SW 1271 (cell line): ENCODE measurements at regions not wholly inside any gene's neighbourhood (a gene's known extent, or its start where the extent isn't known, plus 50 kb on each side); places are given as distances from the start of the nearest gene placed in this dataset.
A peak's percentile ranks its signal among the peaks of the same experiment; 100 is the strongest.

Experiments used
- DNase-seq, 2 experiments: peaks; one replicate each; lab custom pipeline; 2025; lab: John Stamatoyannopoulos, UW

- no peak for DNase-seq
Measured at GRCh38 chr16:73152386-73153125, 104.6 kb upstream of the ZFHX3 start.

- no peak for DNase-seq
Measured at GRCh38 chr16:73151941-73152340, 104.0 kb upstream of the ZFHX3 start.

DNA sequence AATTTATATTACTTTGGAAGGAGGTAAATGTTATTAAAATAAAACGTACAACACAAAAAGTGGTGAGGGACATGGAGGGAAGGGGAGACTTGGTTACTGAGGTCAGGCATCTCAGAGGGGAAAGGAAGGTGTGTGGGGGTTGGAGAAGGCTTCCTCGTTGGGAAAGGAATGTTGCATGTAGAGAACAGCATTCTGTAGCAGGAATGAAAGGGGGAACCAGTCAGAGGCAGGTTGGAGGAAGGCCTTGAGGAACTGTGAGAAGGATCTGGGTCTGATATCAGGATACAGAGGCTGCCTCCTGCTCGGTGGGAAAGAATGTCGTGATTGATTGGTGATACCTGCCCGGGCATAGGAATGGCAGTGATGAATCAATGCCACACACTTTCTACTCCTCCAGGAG, 103.3 kb upstream of the ZFHX3 start:
- no peak for DNase-seq

DNA sequence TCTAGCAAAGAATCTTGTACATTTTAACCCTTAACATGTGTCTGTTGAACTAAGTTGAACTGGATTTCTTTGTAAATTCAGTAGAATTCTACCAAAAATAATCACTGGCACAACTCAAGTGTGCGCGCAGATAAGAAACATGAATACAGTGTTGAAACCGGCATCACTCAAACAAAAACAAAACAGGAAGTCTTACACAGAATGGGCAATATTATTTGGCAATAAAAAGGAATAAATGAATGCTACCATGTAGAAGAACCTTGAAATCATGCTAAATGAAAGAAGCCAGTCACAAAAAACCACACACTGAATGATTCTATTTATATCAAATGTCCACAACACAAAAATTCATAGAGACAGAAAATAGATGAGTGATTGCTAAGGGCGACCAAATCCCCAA, 102.9 kb upstream of the ZFHX3 start:
- DNase-seq, result no peak

- no peak for DNase-seq
Measured at GRCh38 chr16:73149334-73149733, 101.4 kb upstream of the ZFHX3 start.

- DNase-seq, result no peak
Measured at GRCh38 chr16:73147958-73148357, 100.0 kb upstream of the ZFHX3 start.

DNA sequence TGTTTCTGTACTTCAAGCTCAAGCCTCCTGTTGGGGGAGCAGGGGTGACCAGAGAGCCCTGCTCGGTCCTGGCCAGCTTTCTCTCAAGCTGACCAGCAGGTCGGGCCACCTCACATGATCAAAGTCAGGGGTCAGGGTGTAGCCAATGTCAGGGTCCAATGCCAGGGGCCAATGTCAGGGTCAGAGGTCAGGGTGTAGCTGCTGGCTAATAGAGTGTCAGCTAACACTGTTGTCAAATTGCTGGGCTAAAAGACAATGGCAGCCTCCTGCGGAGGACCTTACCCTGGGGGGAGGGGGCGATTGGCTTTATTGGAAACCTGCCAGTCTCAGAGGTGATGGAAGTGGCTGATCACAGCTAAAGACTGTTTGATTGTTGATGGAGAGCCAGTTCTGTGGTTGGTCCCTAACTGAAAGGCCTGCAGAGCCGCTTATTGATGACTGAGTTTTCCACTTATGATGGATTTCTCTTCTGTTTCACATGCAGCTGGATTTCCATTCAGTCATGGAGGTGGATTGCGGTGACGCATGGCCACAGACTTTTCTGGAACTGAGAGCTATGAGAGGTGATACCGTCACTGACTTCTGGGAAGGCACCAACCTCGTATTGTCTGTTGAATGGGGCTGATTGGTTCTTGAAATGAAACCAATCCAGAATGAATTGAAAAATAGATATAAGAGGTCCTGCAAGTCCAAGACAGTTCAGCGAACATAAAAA, 97.4 kb upstream of the ZFHX3 start:
- DNase-seq, result no peak

- DNase-seq, result no peak
Measured at GRCh38 chr16:73143576-73144422, 95.9 kb upstream of the ZFHX3 start.

DNA sequence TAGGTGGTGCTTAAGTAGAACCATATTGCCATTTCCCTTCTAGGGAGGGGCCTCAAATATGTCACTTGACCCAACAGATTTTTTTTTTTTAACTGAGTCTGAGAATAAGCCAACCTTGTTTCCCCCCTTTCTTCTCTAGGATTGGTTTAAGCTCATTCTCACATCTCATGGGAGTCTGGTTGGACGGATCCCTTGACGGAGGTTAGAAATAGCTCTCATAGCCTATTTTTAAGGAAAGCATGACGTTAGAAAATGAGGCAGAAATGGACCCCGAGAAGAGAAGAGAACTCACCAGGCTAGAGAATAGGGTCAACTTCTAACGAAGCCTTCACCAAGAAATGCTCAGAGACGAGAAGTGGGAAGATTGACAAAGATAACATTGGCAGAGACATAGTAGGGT, 95.1 kb upstream of the ZFHX3 start:
- DNase-seq, result no peak

GRCh38 chr16:73142053-73142854, 94.3 kb upstream of the ZFHX3 start:
- no peak for DNase-seq

DNA sequence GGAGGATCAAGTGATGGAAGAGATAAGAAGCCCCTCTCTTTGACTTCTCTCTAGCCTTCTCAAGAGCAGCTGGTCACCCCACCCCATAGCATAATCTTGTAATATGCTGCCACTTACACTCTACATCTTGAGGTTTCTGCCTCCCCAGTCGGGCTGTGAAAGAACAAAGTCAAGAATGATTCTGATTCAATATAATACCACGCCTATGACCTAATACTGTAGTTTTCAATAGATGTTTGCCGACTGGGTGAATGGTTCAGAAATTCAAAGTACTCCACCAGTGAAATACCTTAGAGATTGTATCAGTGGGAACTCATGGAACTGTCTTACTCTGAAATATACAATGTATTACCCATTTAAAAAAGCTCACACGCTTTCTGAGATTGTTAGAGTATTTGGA, 93.0 kb upstream of the ZFHX3 start:
- no peak for DNase-seq

- no peak for DNase-seq
Measured at GRCh38 chr16:73131156-73131862, 83.4 kb upstream of the ZFHX3 start.

GRCh38 chr16:73129455-73129854, 81.5 kb upstream of the ZFHX3 start:
- DNase-seq, result no peak

- DNase-seq, result no peak
Measured at GRCh38 chr16:73126525-73126853, 78.6 kb upstream of the ZFHX3 start.

DNA sequence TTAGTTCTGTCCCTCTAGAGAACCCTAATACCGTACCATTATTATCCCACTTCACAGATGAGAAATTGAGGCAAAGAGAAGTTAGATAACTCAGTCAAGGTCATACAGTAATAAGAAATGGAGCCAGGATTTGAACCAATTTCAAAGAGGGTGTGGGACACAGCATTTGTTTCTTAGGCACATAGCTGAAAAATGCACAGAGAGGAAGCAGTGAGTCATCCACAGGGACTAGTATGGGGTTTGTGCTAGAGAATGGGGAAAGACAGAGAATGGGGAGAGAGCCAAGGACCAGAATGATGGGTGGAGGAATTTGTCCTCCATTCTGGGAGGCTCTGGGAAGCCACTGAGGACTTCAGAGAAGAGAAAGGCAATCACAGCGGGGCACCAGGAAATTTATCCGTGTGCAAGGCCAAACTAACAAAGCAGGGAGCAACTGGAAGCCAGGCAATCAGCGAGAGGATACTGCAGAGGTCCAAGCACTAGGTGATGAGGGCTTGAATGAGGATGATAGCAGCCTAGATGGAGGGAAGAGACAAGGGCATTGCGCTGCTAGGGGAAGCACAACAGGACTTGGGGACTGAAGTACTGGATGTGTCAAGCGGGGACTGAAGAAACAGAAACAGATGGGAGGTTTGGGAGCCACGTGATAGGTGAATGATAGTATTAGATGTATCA, 78.1 kb upstream of the ZFHX3 start:
- DNase-seq, result peak in 1 of 2 experiments; percentile 9

GRCh38 chr16:73124665-73125375, 76.9 kb upstream of the ZFHX3 start:
- DNase-seq, result no peak

DNA sequence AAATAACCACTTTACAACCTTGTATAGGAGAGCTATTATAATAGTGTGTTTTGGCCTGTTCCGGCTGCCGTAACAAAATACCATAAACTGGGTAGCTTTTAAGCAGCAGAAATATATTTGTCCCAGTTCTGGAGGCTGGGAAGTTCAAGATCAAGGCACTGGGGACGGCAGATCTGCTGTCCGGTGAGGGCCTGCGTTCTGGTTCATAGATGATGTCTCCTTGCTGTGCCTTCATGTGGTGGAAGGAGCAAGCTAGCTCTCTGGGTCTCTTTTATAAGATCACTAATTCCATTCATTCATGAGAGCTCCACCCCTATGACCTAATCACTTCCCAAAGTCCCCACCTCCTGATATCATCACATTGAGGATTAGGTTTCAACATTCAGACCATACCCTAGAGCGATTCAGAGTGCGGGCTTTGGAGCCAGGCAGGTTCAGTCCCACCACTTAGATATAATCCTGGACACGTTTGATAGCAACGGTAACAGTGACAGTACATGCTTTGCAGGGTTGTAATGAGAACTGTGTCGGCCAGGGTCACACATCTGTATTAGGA, 76.2 kb upstream of the ZFHX3 start:
- no peak for DNase-seq

- DNase-seq, result no peak
Measured at GRCh38 chr16:73122604-73123391, 74.9 kb upstream of the ZFHX3 start.

DNA sequence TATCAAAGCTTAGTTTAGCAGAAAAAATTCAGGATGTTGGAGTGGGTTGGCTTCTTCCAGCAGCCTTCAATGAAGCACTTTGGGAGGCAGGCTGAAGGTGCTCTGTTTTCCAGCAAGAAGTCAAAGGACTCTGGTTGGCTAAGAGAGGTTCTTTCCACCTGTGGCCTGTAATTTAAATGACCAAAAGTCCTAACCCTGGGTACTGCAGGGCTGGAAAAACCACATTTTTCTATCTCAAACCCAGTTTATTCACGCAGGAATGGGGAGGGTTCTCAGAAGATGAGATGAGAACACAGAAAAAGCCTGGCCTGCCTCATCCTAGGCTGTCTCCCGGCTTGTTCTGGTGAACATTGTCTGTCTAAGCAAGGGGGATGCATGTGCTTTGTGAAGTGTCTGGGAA, 68.6 kb upstream of the ZFHX3 start:
- DNase-seq, result no peak
